ENCODE measurements at regions not wholly inside any gene's neighbourhood (a gene's known extent, or its start where the extent isn't known, plus 50 kb on each side); places are given as distances from the start of the nearest gene placed in this dataset.
A peak's percentile ranks its signal among the peaks of the same experiment; 100 is the strongest.

GRCh38 chr2:43075054-43075593, 151.3 kb downstream of the ZFP36L2 start:
- peaks cover 82% of the 10 kb centered on the region for H3K4me1 Mint-ChIP-seq (ENCODE audit: low read depth)
- peak overlapping the region; percentile 90 for H3K27ac Mint-ChIP-seq (ENCODE audit: unreplicated experiment)
- no peaks in the 10 kb centered on the region for H3K36me3 Mint-ChIP-seq (ENCODE audit: low read depth)
- H3K9me3 Mint-ChIP-seq (ENCODE audit: low read depth) = no peaks in the 10 kb centered on the region
- DNase-seq (ENCODE audit: low spot score) = no peak
- no peak overlapping the region for H3K4me3 Mint-ChIP-seq (ENCODE audit: unreplicated experiment)
- TF ChIP-seq CTCF (IDR thresholded peaks at IDR 0.05) = peak; percentile 43
- H3K27me3 Mint-ChIP-seq (ENCODE audit: low read depth) = no peaks in the 10 kb centered on the region

GRCh38 chr2:43074592-43075053, 151.8 kb downstream of the ZFP36L2 start:
- Mint-ChIP-seq H3K36me3 (ENCODE audit: low read depth) (no peaks in the 10 kb centered on the region), H3K4me1 (ENCODE audit: low read depth) (peaks cover 86% of the 10 kb centered on the region), H3K27ac (ENCODE audit: unreplicated experiment) (peak overlapping the region; percentile 90), H3K9me3 (ENCODE audit: low read depth) (no peaks in the 10 kb centered on the region), H3K27me3 (ENCODE audit: low read depth) (no peaks in the 10 kb centered on the region), H3K4me3 (ENCODE audit: unreplicated experiment) (no peak overlapping the region)
- no peak for DNase-seq (ENCODE audit: low spot score)
- no peak for TF ChIP-seq CTCF (IDR thresholded peaks at IDR 0.05)

GRCh38 chr2:43074052-43074451, 152.4 kb downstream of the ZFP36L2 start:
- H3K9me3 Mint-ChIP-seq (ENCODE audit: low read depth) = no peaks in the 10 kb centered on the region
- no peaks in the 10 kb centered on the region for H3K36me3 Mint-ChIP-seq (ENCODE audit: low read depth)
- H3K4me1 Mint-ChIP-seq (ENCODE audit: low read depth) = peaks cover 87% of the 10 kb centered on the region
- DNase-seq (ENCODE audit: low spot score) = no peak
- no peak for TF ChIP-seq CTCF (IDR thresholded peaks at IDR 0.05)
- H3K27ac Mint-ChIP-seq (ENCODE audit: unreplicated experiment) = peak overlapping the region; percentile 90
- H3K4me3 Mint-ChIP-seq (ENCODE audit: unreplicated experiment) = no peak overlapping the region
- no peaks in the 10 kb centered on the region for H3K27me3 Mint-ChIP-seq (ENCODE audit: low read depth)

- no peak for TF ChIP-seq CTCF (IDR thresholded peaks at IDR 0.05)
- Mint-ChIP-seq H3K27ac (ENCODE audit: unreplicated experiment) (peak overlapping the region; percentile 90), H3K36me3 (ENCODE audit: low read depth) (no peaks in the 10 kb centered on the region), H3K4me1 (ENCODE audit: low read depth) (peaks cover 86% of the 10 kb centered on the region), H3K9me3 (ENCODE audit: low read depth) (no peaks in the 10 kb centered on the region), H3K4me3 (ENCODE audit: unreplicated experiment) (peak overlapping the region; percentile 31), H3K27me3 (ENCODE audit: low read depth) (no peaks in the 10 kb centered on the region)
- DNase-seq (ENCODE audit: low spot score) = no peak
These were observed 153.0 kb downstream of the ZFP36L2 start for GRCh38 chr2:43073401-43073825.

- Mint-ChIP-seq H3K36me3 (ENCODE audit: low read depth) (no peaks in the 10 kb centered on the region), H3K27me3 (ENCODE audit: low read depth) (no peaks in the 10 kb centered on the region), H3K4me1 (ENCODE audit: low read depth) (peaks cover 79% of the 10 kb centered on the region), H3K4me3 (ENCODE audit: unreplicated experiment) (no peak overlapping the region), H3K9me3 (ENCODE audit: low read depth) (no peaks in the 10 kb centered on the region), H3K27ac (ENCODE audit: unreplicated experiment) (peak overlapping the region; percentile 82)
- DNase-seq (ENCODE audit: low spot score) = no peak
- no peak for TF ChIP-seq CTCF (IDR thresholded peaks at IDR 0.05)
These were observed 154.5 kb downstream of the ZFP36L2 start for GRCh38 chr2:43071599-43072550.
